Neural progenitor cell (in vitro differentiated cells): ENCODE measurements at regions not wholly inside any gene's neighbourhood (a gene's known extent, or its start where the extent isn't known, plus 50 kb on each side); places are given as distances from the start of the nearest gene placed in this dataset.

Experiments
- EZH2 ChIP-seq: fragments of 200-600 bp; sonication (generic); IDR thresholded peaks from 2 replicates; pipeline ENCODE4 v1.6.1; 2017; ENCODE audit warnings: antibody characterized with exemption, mild to moderate bottlenecking, moderate library complexity
- TF ChIP-seq, protein P1 (sequence below): fragments of 200-600 bp; sonication (generic); IDR thresholded peaks from 2 replicates; pipeline ENCODE4 v1.5.1; 2017; ENCODE audit warnings: antibody characterized with exemption, mild to moderate bottlenecking

GRCh38 chr2:61759718-61760117, 94.1 kb downstream of the FAM161A start:
- TF ChIP-seq EZH2, result no peak
- TF ChIP-seq, protein P1, sequence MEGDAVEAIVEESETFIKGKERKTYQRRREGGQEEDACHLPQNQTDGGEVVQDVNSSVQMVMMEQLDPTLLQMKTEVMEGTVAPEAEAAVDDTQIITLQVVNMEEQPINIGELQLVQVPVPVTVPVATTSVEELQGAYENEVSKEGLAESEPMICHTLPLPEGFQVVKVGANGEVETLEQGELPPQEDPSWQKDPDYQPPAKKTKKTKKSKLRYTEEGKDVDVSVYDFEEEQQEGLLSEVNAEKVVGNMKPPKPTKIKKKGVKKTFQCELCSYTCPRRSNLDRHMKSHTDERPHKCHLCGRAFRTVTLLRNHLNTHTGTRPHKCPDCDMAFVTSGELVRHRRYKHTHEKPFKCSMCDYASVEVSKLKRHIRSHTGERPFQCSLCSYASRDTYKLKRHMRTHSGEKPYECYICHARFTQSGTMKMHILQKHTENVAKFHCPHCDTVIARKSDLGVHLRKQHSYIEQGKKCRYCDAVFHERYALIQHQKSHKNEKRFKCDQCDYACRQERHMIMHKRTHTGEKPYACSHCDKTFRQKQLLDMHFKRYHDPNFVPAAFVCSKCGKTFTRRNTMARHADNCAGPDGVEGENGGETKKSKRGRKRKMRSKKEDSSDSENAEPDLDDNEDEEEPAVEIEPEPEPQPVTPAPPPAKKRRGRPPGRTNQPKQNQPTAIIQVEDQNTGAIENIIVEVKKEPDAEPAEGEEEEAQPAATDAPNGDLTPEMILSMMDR, result no peak
